ENCODE measurements at regions not wholly inside any gene's neighbourhood (a gene's known extent, or its start where the extent isn't known, plus 50 kb on each side); places are given as distances from the start of the nearest gene placed in this dataset.

- no peak for TF ChIP-seq CTCF (IDR thresholded peaks at IDR 0.05)
- TF ChIP-seq POLR2A (IDR thresholded peaks at IDR 0.05), result no peak
These were observed 674.3 kb upstream of the INTU start for GRCh38 chr4:126958482-126958881.

Measured in Peyer's patch (tissue), 4 donors.